ENCODE measurements at regions not wholly inside any gene's neighbourhood (a gene's known extent, or its start where the extent isn't known, plus 50 kb on each side); places are given as distances from the start of the nearest gene placed in this dataset.
"Not testable (repeated sequence)": the region's sequence is repeated elsewhere in the genome, so short reads cannot be mapped to it uniquely, and the experiment has no call there.

GRCh38 chr1:219324171-219324570, 150.5 kb downstream of the LYPLAL1 start:
- no peak for TF ChIP-seq CTCF (conservative IDR thresholded peaks at IDR 0.05; ENCODE audit: control insufficient read depth, insufficient read depth, low read depth, low read length)
- H3K4me3 ChIP-seq (ENCODE audit: control insufficient read depth, low read depth, low read length) = no peak overlapping the region
- DNase-seq (ENCODE audit: low read depth) = no peak

GRCh38 chr1:219323426-219323825, 149.7 kb downstream of the LYPLAL1 start:
- peak; percentile 45 for DNase-seq (ENCODE audit: low read depth)
- TF ChIP-seq CTCF (conservative IDR thresholded peaks at IDR 0.05; ENCODE audit: control insufficient read depth, insufficient read depth, low read depth, low read length) = no peak
- no peak overlapping the region for H3K4me3 ChIP-seq (ENCODE audit: control insufficient read depth, low read depth, low read length)

GRCh38 chr1:219322766-219323165, 149.1 kb downstream of the LYPLAL1 start:
- TF ChIP-seq CTCF (conservative IDR thresholded peaks at IDR 0.05; ENCODE audit: control insufficient read depth, insufficient read depth, low read depth, low read length) = no peak
- no peak for DNase-seq (ENCODE audit: low read depth)
- no peak overlapping the region for H3K4me3 ChIP-seq (ENCODE audit: control insufficient read depth, low read depth, low read length)

GRCh38 chr1:219320563-219320962, 146.9 kb downstream of the LYPLAL1 start:
- H3K4me3 ChIP-seq (ENCODE audit: control insufficient read depth, low read depth, low read length); DNase-seq (ENCODE audit: low read depth): not testable (repeated sequence)

- no peak for DNase-seq (ENCODE audit: low read depth)
- no peak overlapping the region for H3K4me3 ChIP-seq (ENCODE audit: control insufficient read depth, low read depth, low read length)
- no peak for TF ChIP-seq CTCF (conservative IDR thresholded peaks at IDR 0.05; ENCODE audit: control insufficient read depth, insufficient read depth, low read depth, low read length)
Observed at GRCh38 chr1:219318826-219319225, 145.1 kb downstream of the LYPLAL1 start.

GRCh38 chr1:219317762-219318353, 144.2 kb downstream of the LYPLAL1 start:
- no peak for TF ChIP-seq CTCF (conservative IDR thresholded peaks at IDR 0.05; ENCODE audit: control insufficient read depth, insufficient read depth, low read depth, low read length)
- no peak overlapping the region for H3K4me3 ChIP-seq (ENCODE audit: control insufficient read depth, low read depth, low read length)
- no peak for DNase-seq (ENCODE audit: low read depth)

- no peak overlapping the region for H3K4me3 ChIP-seq (ENCODE audit: control insufficient read depth, low read depth, low read length)
- no peak for DNase-seq (ENCODE audit: low read depth)
- TF ChIP-seq CTCF (conservative IDR thresholded peaks at IDR 0.05; ENCODE audit: control insufficient read depth, insufficient read depth, low read depth, low read length) = no peak
Observed at GRCh38 chr1:219316066-219316465, 142.4 kb downstream of the LYPLAL1 start.

Data from fibroblast of mammary gland (primary cell).